ENCODE measurements at regions not wholly inside any gene's neighbourhood (a gene's known extent, or its start where the extent isn't known, plus 50 kb on each side); places are given as distances from the start of the nearest gene placed in this dataset.

GRCh38 chr2:122172812-122173211, 417.4 kb downstream of the TSN start:
- no peak for DNase-seq (ENCODE audit: low read depth)
- no peaks in the 10 kb centered on the region for H3K27me3 ChIP-seq (ENCODE audit: control insufficient read depth, insufficient read depth, low read length)
- H3K36me3 ChIP-seq (ENCODE audit: control insufficient read depth, insufficient read depth, low read length), result no peaks in the 10 kb centered on the region
- TF ChIP-seq CTCF (IDR thresholded peaks at IDR 0.05; ENCODE audit: insufficient read depth, low read length, poor library complexity, severe bottlenecking), result no peak
- no peak overlapping the region for H3K4me3 ChIP-seq (ENCODE audit: low read depth, low read length)

GRCh38 chr2:122174061-122174460, 418.6 kb downstream of the TSN start:
- no peaks in the 10 kb centered on the region for H3K27me3 ChIP-seq (ENCODE audit: control insufficient read depth, insufficient read depth, low read length)
- H3K36me3 ChIP-seq (ENCODE audit: control insufficient read depth, insufficient read depth, low read length), result no peaks in the 10 kb centered on the region
- H3K4me3 ChIP-seq (ENCODE audit: low read depth, low read length), result no peak overlapping the region
- DNase-seq (ENCODE audit: low read depth), result no peak
- no peak for TF ChIP-seq CTCF (IDR thresholded peaks at IDR 0.05; ENCODE audit: insufficient read depth, low read length, poor library complexity, severe bottlenecking)

GRCh38 chr2:122179492-122180165, 424.2 kb downstream of the TSN start:
- no peaks in the 10 kb centered on the region for H3K27me3 ChIP-seq (ENCODE audit: control insufficient read depth, insufficient read depth, low read length)
- TF ChIP-seq CTCF (IDR thresholded peaks at IDR 0.05; ENCODE audit: insufficient read depth, low read length, poor library complexity, severe bottlenecking), result no peak
- no peak for DNase-seq (ENCODE audit: low read depth)

GRCh38 chr2:122180972-122181371, 425.5 kb downstream of the TSN start:
- Histone ChIP-seq H3K4me3 (ENCODE audit: low read depth, low read length) (no peak overlapping the region), H3K36me3 (ENCODE audit: control insufficient read depth, insufficient read depth, low read length) (no peaks in the 10 kb centered on the region), H3K27me3 (ENCODE audit: control insufficient read depth, insufficient read depth, low read length) (no peaks in the 10 kb centered on the region)
- DNase-seq (ENCODE audit: low read depth), result no peak
- no peak for TF ChIP-seq CTCF (IDR thresholded peaks at IDR 0.05; ENCODE audit: insufficient read depth, low read length, poor library complexity, severe bottlenecking)

More at GRCh38 chr2:122179492-122180165, 424.2 kb downstream of the TSN start:
- Histone ChIP-seq H3K4me3 (ENCODE audit: low read depth, low read length) (no peak overlapping the region), H3K36me3 (ENCODE audit: control insufficient read depth, insufficient read depth, low read length) (no peaks in the 10 kb centered on the region)

GRCh38 chr2:122182616-122183355, 427.3 kb downstream of the TSN start:
- no peak overlapping the region for H3K4me3 ChIP-seq (ENCODE audit: low read depth, low read length)
- H3K27me3 ChIP-seq (ENCODE audit: control insufficient read depth, insufficient read depth, low read length), result no peaks in the 10 kb centered on the region
- TF ChIP-seq CTCF (IDR thresholded peaks at IDR 0.05; ENCODE audit: insufficient read depth, low read length, poor library complexity, severe bottlenecking), result no peak
- no peaks in the 10 kb centered on the region for H3K36me3 ChIP-seq (ENCODE audit: control insufficient read depth, insufficient read depth, low read length)
- no peak for DNase-seq (ENCODE audit: low read depth)
